GM12878 (cell line): ENCODE measurements at regions not wholly inside any gene's neighbourhood (a gene's known extent, or its start where the extent isn't known, plus 50 kb on each side); places are given as distances from the start of the nearest gene placed in this dataset.

Experiments
- ATAC-seq: fragments of 200-7000 bp; cut with Tn5 transposase; 3 replicates; pipeline ENCODE4 v1.9.1; 2020; ENCODE audit warnings: mild to moderate bottlenecking, moderate library complexity
- BruUV-seq: library from RNA; stranded (reverse); fragments of 400-500 nt; replicated peaks from 2 replicates; lab custom pipeline; 2021; lab: Mats Ljungman, UMichigan
- CTCF ChIA-PET: fragments of 300-600 bp; sonication (Branson Sonifier 250); formaldehyde crosslinking; extraction: SDS; loops from one replicate; lab custom pipeline; 2021; ENCODE audit warnings: inconsistent platforms; lab: Yijun Ruan, JAX
- POLR2A ChIA-PET: fragments of 350-600 bp; formaldehyde crosslinking; extraction: SDS; loops from one replicate; lab custom pipeline; 2021; ENCODE audit warnings: inconsistent platforms; lab: Charles Lee
- RAD21 ChIA-PET: fragments of 300-600 bp; sonication (Branson Sonifier 250); formaldehyde crosslinking; loops from one replicate; lab custom pipeline; 2023; ENCODE audit warnings: antibody characterized with exemption; ENCODE audit not compliant: unreplicated experiment; lab: Charles Lee
- SMC1A ChIA-PET: fragments of 300-600 bp; sonication (Branson Sonifier 250); formaldehyde crosslinking; loops from one replicate; lab custom pipeline; 2023; ENCODE audit not compliant: unreplicated experiment, uncharacterized antibody; lab: Charles Lee
- DNase-seq: peaks from one replicate; pipeline ENCODE4 v3.0.0-alpha.2; 2011; ENCODE audit warnings: low read depth, low spot score
- FAIRE-seq: peaks from 3 replicates; lab custom pipeline; 2011; peaks lifted over from hg19 to GRCh38; lab: Jason Lieb, UNC
- H2AFZ ChIP-seq: 2 replicates; pipeline ENCODE4 v1.6.0; 2011; ENCODE audit warnings: low read depth, low read length, control low read depth; ENCODE audit not compliant: control insufficient read depth
- H3K27ac ChIP-seq: 2 replicates; pipeline ENCODE4 v1.5.1; 2011; ENCODE audit warnings: control low read depth; ENCODE audit not compliant: control insufficient read depth, insufficient read depth
- H3K27me3 ChIP-seq, 2 experiments: replicated peaks in 1 of 2; 2 replicates each; pipeline versions ENCODE4 v1.6.0 to v1.6.1; 2011; ENCODE audit warnings: low read length in 1 of 2; ENCODE audit not compliant: control insufficient read depth in 2 of 2, insufficient read depth in 2 of 2
- H3K36me3 ChIP-seq, 2 experiments: 2 replicates each; pipeline ENCODE4 v1.5.1; 2011; ENCODE audit warnings: low read length in 1 of 2; ENCODE audit not compliant: control insufficient read depth in 2 of 2, insufficient read depth in 2 of 2
- H3K4me1 ChIP-seq: 2 replicates; pipeline ENCODE4 v1.6.1; 2011; ENCODE audit warnings: mild to moderate bottlenecking, low read length, moderate library complexity, mixed read lengths; ENCODE audit not compliant: control insufficient read depth, insufficient read depth
- H3K4me2 ChIP-seq: 2 replicates; pipeline ENCODE4 v1.6.0; 2011; ENCODE audit warnings: control low read depth; ENCODE audit not compliant: control insufficient read depth, insufficient read depth
- H3K4me3 ChIP-seq: fragments of 200-600 bp; sonication (generic); 2 replicates; pipeline ENCODE4 v1.5.1; 2016
- H3K79me2 ChIP-seq: 2 replicates; pipeline ENCODE4 v1.6.0; 2011; ENCODE audit warnings: low read length; ENCODE audit not compliant: control insufficient read depth, insufficient read depth
- H3K9ac ChIP-seq: 2 replicates; pipeline ENCODE4 v1.8.0; 2011; ENCODE audit warnings: low read length, control low read depth, mixed read lengths; ENCODE audit not compliant: control insufficient read depth, insufficient read depth
- H3K9me3 ChIP-seq: replicated peaks from 3 replicates; pipeline ENCODE4 v1.5.1; 2011; ENCODE audit warnings: mild to moderate bottlenecking, low read length; ENCODE audit not compliant: control insufficient read depth, insufficient read depth
- H4K20me1 ChIP-seq: 2 replicates; pipeline ENCODE4 v1.6.0; 2011; ENCODE audit not compliant: control insufficient read depth, insufficient read depth
- BMI1 ChIP-seq: fragments of 450-650 bp; IDR thresholded peaks from 2 replicates; pipeline ENCODE4 v1.6.1; 2016; ENCODE audit warnings: mild to moderate bottlenecking, moderate library complexity, borderline replicate concordance
- HDGF ChIP-seq: fragments of 450-650 bp; IDR thresholded peaks from 2 replicates; pipeline ENCODE4 v1.6.1; 2016; ENCODE audit warnings: antibody characterized with exemption
- RAD21 ChIP-seq: IDR thresholded peaks from 2 replicates; pipeline ENCODE4 v1.6.1; 2011; ENCODE audit warnings: mild to moderate bottlenecking, low read depth, low read length, moderate library complexity; ENCODE audit not compliant: insufficient read depth
- RBBP5 ChIP-seq: fragments of 200-600 bp; sonication (generic); conservative IDR thresholded peaks from 2 replicates; pipeline ENCODE4 v1.6.1; 2016
- TCF3 ChIP-seq: IDR thresholded peaks from 2 replicates; pipeline ENCODE4 v1.6.1; 2012; ENCODE audit warnings: low read depth, mild to moderate bottlenecking, low read length, borderline replicate concordance; ENCODE audit not compliant: insufficient read depth
- ZNF274 ChIP-seq: IDR thresholded peaks from one replicate; pipeline ENCODE4 v1.8.0; 2011; ENCODE audit not compliant: insufficient read length, insufficient read depth
- WGBS: methylation state at CpG from one replicate; pipeline ENCODE4 v1.1.6; 2016; ENCODE audit warnings: low lambda C conversion rate; ENCODE audit not compliant: insufficient replicate concordance, insufficient coverage; ENCODE audit errors: missing lambda C conversion rate; 5-methylcytosine and 5-hydroxymethylcytosine counted together
- in situ Hi-C: fragments of 300-500 bp; cut with MboI; formaldehyde crosslinking; loops from 9 replicates; pipeline ENCODE4 v1.14.3; 2018; ENCODE audit warnings: mixed read lengths
- intact Hi-C: fragments of 100-400 bp; cut with micrococcal nuclease; formaldehyde crosslinking; loops from one replicate; pipeline ENCODE4 v1.14.2; 2022; ENCODE audit not compliant: unreplicated experiment
- TF ChIP-seq, protein P1 (sequence below): fragments of 450-650 bp; formaldehyde crosslinking; IDR thresholded peaks from 2 replicates; pipeline ENCODE4 v1.4.0; 2022; ENCODE audit warnings: mild to moderate bottlenecking, moderate library complexity
- TF ChIP-seq, protein P2 (sequence below): IDR thresholded peaks from 2 replicates; pipeline ENCODE4 v1.6.1; 2012; ENCODE audit warnings: low read length, inconsistent platforms

DNA sequence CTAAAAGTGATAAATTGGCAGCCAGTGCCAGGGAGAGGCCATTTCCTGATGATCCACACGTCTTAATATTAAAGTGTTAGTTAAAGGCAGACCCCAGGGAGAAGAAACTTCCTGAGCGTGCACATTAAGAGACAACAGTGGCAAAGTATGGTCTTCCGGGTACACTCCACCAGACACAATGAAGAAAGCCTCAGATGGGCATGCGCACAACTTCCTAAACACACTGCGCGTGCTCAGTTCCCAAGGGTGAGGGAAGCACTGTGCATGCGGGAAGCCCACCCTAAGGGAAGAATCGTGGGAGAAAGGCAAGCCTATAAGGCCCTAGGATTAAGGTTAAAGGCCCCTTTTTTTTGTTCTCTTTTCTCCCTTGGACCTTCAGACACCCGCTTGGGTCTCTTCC lies 140.7 kb upstream of the CDKN3 start:
- Histone ChIP-seq H3K27ac (no peak overlapping the region), H2AFZ (no peak overlapping the region), H3K9me3 (no peaks in the 10 kb centered on the region), H3K4me1 (no peaks in the 10 kb centered on the region), H4K20me1 (no peaks in the 10 kb centered on the region), H3K27me3 (no peaks in the 10 kb centered on the region; a peak in 1 of 4 replicates), H3K36me3 (no peaks in the 10 kb centered on the region), H3K4me2 (no peak overlapping the region), H3K4me3 (no peak overlapping the region), H3K79me2 (no peaks in the 10 kb centered on the region), H3K9ac (no peak overlapping the region)
- FAIRE-seq (no peak), DNase-seq (no peak), ATAC-seq (no peak)
- intact Hi-C loops: no loop called here
- SMC1A ChIA-PET: no interaction called here
- in situ Hi-C loops: no loop called here
- CTCF ChIA-PET: no interaction called here
- 58% methylated on average over 9 of the region's 9 CpGs for WGBS
- POLR2A ChIA-PET: no interaction called here
- no peak for TF ChIP-seq BMI1
- no peak for TF ChIP-seq TCF3
- TF ChIP-seq RBBP5: no peak
- TF ChIP-seq, protein P1, sequence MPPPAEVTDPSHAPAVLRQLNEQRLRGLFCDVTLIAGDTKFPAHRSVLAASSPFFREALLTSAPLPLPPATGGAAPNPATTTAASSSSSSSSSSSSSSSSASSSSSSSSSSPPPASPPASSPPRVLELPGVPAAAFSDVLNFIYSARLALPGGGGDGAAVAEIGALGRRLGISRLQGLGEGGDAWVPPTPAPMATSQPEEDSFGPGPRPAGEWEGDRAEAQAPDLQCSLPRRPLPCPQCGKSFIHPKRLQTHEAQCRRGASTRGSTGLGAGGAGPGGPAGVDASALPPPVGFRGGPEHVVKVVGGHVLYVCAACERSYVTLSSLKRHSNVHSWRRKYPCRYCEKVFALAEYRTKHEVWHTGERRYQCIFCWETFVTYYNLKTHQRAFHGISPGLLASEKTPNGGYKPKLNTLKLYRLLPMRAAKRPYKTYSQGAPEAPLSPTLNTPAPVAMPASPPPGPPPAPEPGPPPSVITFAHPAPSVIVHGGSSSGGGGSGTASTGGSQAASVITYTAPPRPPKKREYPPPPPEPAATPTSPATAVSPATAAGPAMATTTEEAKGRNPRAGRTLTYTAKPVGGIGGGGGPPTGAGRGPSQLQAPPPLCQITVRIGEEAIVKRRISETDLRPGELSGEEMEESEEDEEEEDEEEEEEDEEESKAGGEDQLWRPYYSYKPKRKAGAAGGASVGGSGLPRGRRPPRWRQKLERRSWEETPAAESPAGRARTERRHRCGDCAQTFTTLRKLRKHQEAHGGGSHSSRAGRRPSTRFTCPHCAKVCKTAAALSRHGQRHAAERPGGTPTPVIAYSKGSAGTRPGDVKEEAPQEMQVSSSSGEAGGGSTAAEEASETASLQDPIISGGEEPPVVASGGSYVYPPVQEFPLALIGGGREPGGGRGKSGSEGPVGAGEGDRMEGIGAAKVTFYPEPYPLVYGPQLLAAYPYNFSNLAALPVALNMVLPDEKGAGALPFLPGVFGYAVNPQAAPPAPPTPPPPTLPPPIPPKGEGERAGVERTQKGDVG (CRISPR knock-in tag): no peak
- TF ChIP-seq RAD21: no peak
- no peak for TF ChIP-seq ZNF274
- TF ChIP-seq HDGF: no peak
- TF ChIP-seq, protein P2, sequence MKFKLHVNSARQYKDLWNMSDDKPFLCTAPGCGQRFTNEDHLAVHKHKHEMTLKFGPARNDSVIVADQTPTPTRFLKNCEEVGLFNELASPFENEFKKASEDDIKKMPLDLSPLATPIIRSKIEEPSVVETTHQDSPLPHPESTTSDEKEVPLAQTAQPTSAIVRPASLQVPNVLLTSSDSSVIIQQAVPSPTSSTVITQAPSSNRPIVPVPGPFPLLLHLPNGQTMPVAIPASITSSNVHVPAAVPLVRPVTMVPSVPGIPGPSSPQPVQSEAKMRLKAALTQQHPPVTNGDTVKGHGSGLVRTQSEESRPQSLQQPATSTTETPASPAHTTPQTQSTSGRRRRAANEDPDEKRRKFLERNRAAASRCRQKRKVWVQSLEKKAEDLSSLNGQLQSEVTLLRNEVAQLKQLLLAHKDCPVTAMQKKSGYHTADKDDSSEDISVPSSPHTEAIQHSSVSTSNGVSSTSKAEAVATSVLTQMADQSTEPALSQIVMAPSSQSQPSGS: no peak
- no TSS peak for BruUV-seq
- RAD21 ChIA-PET: no interaction called here
